ENCODE measurements at regions not wholly inside any gene's neighbourhood (a gene's known extent, or its start where the extent isn't known, plus 50 kb on each side); places are given as distances from the start of the nearest gene placed in this dataset.

DNA sequence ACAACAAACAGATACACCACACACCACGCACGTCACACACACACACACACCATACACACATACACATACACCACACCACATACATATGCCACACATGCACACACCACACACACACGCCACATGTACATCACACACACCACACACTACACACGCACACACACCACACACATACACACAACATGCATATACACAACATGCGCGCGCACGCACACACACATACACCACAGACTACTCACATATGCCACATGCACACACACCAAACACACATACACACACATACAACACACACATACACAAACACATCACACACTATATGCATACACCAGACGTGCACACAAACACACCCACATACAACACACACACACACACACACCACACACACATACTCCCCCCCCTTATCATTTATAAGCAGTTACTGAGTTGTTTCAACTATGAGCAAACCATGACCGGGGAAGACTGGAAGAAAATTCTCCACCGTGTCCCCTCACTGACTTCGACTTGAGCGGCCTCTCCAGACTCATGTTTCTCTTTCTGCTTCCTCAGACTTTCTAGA lies 126.7 kb upstream of the IQSEC1 start:
- no TSS peak for BruUV-seq (replicated peaks)
- Histone ChIP-seq H3K79me2 (ENCODE audit: low read depth) (no peaks in the 10 kb centered on the region), H3K9me2 (ENCODE audit: insufficient read depth) (no peaks in the 10 kb centered on the region), H3K4me3 (no peak overlapping the region), H3K27ac (no peak overlapping the region), H4K20me1 (ENCODE audit: insufficient read depth) (no peaks in the 10 kb centered on the region; the same call in 1 of the 2 replicates), H3K27me3 (ENCODE audit: insufficient read depth, low read depth) (no peaks in the 10 kb centered on the region), H3K36me3 (ENCODE audit: low read depth) (no peaks in the 10 kb centered on the region), H2AFZ (no peak overlapping the region), H3K9me3 (ENCODE audit: insufficient read depth, low read depth) (no peaks in the 10 kb centered on the region), H3K4me2 (no peak overlapping the region), H3K4me1 (replicated peaks; ENCODE audit: insufficient read depth) (peaks cover 15% of the 10 kb centered on the region), H3F3A (ENCODE audit: insufficient read depth, low read depth) (peaks cover 12% of the 10 kb centered on the region; the same call in 1 of the 2 replicates)
- TF ChIP-seq EZH2 (IDR thresholded peaks at IDR 0.05; ENCODE audit: low read depth) = no peak
- TF ChIP-seq, protein P1, sequence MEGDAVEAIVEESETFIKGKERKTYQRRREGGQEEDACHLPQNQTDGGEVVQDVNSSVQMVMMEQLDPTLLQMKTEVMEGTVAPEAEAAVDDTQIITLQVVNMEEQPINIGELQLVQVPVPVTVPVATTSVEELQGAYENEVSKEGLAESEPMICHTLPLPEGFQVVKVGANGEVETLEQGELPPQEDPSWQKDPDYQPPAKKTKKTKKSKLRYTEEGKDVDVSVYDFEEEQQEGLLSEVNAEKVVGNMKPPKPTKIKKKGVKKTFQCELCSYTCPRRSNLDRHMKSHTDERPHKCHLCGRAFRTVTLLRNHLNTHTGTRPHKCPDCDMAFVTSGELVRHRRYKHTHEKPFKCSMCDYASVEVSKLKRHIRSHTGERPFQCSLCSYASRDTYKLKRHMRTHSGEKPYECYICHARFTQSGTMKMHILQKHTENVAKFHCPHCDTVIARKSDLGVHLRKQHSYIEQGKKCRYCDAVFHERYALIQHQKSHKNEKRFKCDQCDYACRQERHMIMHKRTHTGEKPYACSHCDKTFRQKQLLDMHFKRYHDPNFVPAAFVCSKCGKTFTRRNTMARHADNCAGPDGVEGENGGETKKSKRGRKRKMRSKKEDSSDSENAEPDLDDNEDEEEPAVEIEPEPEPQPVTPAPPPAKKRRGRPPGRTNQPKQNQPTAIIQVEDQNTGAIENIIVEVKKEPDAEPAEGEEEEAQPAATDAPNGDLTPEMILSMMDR (conservative IDR thresholded peaks at IDR 0.05) = no peak
- no peak for DNase-seq
- CTCF ChIA-PET = no interaction called here
- intact Hi-C loops (cut with micrococcal nuclease; ENCODE audit: unreplicated experiment) = no loop called here
- POLR2A ChIA-PET (ENCODE audit: unreplicated experiment) = no interaction called here

DNA sequence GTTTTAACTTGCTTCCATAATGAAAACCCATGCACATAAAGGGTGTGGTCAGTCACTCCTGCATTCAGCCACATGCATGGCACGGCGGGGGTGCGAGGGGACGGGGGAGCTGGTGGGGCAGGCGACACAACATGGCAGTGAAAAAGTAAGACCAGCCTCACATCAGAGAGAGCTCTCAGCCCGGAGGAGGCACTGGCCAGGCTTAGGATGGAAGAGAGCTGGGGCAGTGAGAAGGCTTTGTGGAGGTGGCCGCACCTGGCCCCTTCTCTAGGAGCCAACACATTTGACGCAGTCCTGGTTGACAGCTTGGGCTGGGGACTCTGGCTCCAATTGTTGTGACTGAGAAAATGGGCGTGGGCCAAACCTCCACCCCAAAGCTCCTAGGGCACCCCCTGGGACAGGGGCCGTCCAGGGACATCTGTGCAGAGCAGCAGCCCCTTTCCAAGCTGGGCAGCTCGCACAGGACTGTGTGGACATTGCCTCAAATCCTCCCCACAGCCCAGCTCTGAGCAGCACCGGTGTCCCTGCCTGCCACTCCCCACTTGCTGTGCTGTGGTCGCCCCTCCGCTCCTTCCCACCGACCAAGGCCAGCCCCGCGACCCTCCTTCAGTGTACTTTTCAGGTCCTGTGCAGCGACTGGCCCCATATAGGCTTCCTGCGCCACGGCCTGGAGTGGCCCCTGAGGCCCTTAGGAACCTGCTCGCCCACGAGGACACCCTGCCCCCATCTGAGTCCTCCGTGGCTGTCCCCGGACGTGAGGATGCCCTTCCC lies 126.0 kb upstream of the IQSEC1 start:
- DNase-seq = no peak
- CTCF ChIA-PET = interaction anchor here (0.6 kb wide), 1 partner anchor 687 kb away, joined by 3 read pairs; no protein-coding TSS in a partner anchor
- Histone ChIP-seq H3K9me3 (ENCODE audit: insufficient read depth, low read depth) (no peaks in the 10 kb centered on the region), H2AFZ (no peak overlapping the region), H3F3A (ENCODE audit: insufficient read depth, low read depth) (peaks cover 18% of the 10 kb centered on the region; the same call in 1 of the 2 replicates), H3K4me1 (replicated peaks; ENCODE audit: insufficient read depth) (peaks cover 23% of the 10 kb centered on the region), H3K27ac (no peak overlapping the region), H3K4me2 (no peak overlapping the region), H3K27me3 (ENCODE audit: insufficient read depth, low read depth) (no peaks in the 10 kb centered on the region), H4K20me1 (ENCODE audit: insufficient read depth) (no peaks in the 10 kb centered on the region; the same call in 1 of the 2 replicates), H3K4me3 (no peak overlapping the region), H3K36me3 (ENCODE audit: low read depth) (no peaks in the 10 kb centered on the region), H3K9me2 (ENCODE audit: insufficient read depth) (no peaks in the 10 kb centered on the region), H3K79me2 (ENCODE audit: low read depth) (no peaks in the 10 kb centered on the region)
- no TSS peak for BruUV-seq (replicated peaks)
- intact Hi-C loops (cut with micrococcal nuclease; ENCODE audit: unreplicated experiment) = no loop called here
- TF ChIP-seq, protein P1 (conservative IDR thresholded peaks at IDR 0.05) = no peak
- no peak for TF ChIP-seq EZH2 (IDR thresholded peaks at IDR 0.05; ENCODE audit: low read depth)
- POLR2A ChIA-PET (ENCODE audit: unreplicated experiment) = no interaction called here

DNA sequence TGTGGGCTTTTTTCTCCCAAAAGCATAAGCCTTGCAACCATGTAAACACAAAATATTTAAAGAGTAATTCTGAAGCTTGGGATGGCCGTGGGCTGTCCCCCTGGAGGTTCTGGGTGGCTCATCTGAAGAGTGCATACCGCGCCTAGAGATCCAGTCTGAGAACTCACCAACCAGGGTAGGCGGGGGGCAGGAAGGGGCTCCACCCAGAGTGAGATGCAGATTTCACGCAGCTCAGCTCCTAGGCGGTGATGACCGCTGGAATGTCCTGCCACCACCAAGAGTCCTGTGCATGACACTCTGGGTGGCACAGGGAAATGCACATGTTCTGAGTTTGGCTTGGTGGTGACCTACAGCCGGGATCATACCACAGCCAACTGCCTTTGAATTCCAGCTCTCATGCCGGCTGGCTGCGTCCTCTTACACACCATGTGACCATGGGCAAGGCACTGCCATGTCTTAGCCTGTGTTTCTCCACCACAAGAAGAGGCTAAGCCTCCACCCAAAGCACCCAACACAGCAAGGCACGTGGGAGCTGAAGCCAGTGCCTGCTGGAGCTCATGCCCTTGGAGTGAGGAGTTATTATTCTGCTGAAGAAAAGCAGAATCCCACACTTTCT lies 125.1 kb upstream of the IQSEC1 start:
- no peaks in the 10 kb centered on the region; the same call in 1 of the 2 replicates for H4K20me1 ChIP-seq (ENCODE audit: insufficient read depth)
- no peak overlapping the region for H3K27ac ChIP-seq
- CTCF ChIA-PET = interaction anchor here (0.6 kb wide), 1 partner anchor 688 kb away, joined by 3 read pairs; no protein-coding TSS in a partner anchor
- DNase-seq = no peak
- H3K9me3 ChIP-seq (ENCODE audit: insufficient read depth, low read depth) = no peaks in the 10 kb centered on the region
- no TSS peak for BruUV-seq (replicated peaks)
- peaks cover 31% of the 10 kb centered on the region for H3K4me1 ChIP-seq (replicated peaks; ENCODE audit: insufficient read depth)
- H3F3A ChIP-seq (ENCODE audit: insufficient read depth, low read depth) = peaks cover 23% of the 10 kb centered on the region; the same call in 1 of the 2 replicates
- no peaks in the 10 kb centered on the region for H3K79me2 ChIP-seq (ENCODE audit: low read depth)
- H3K36me3 ChIP-seq (ENCODE audit: low read depth) = no peaks in the 10 kb centered on the region
- H2AFZ ChIP-seq = no peak overlapping the region
- TF ChIP-seq, protein P1 (conservative IDR thresholded peaks at IDR 0.05) = no peak
- no peak overlapping the region for H3K4me3 ChIP-seq
- POLR2A ChIA-PET (ENCODE audit: unreplicated experiment) = interaction anchor here (0.6 kb wide), 1 partner anchor 9 kb away, joined by 3 read pairs; no protein-coding TSS in a partner anchor
- H3K9me2 ChIP-seq (ENCODE audit: insufficient read depth) = no peaks in the 10 kb centered on the region
- no peak overlapping the region for H3K4me2 ChIP-seq
- intact Hi-C loops (cut with micrococcal nuclease; ENCODE audit: unreplicated experiment) = no loop called here
- no peaks in the 10 kb centered on the region for H3K27me3 ChIP-seq (ENCODE audit: insufficient read depth, low read depth)
